Tibial nerve (tissue), 3 donors: ENCODE measurements at regions not wholly inside any gene's neighbourhood (a gene's known extent, or its start where the extent isn't known, plus 50 kb on each side); places are given as distances from the start of the nearest gene placed in this dataset.

Source experiments
- POLR2A ChIP-seq, 2 donors: fragments of 450-650 bp; IDR thresholded peaks; one replicate each; pipeline ENCODE4 v1.6.1; 2017; ENCODE audit warnings: antibody characterized with exemption in 2 of 2, mild to moderate bottlenecking in 2 of 2, moderate library complexity in 2 of 2
- TF ChIP-seq, protein P1 (sequence below), 5 experiments: fragments of 200-600 bp in 3 of 5; fragments of 450-650 bp in 2 of 5; sonication (generic) in 3 of 5; IDR thresholded peaks; one replicate each; pipeline ENCODE4 v1.5.1; 2016 to 2019; ENCODE audit warnings: antibody characterized with exemption in 5 of 5, mild to moderate bottlenecking in 3 of 5, moderate library complexity in 2 of 5

DNA sequence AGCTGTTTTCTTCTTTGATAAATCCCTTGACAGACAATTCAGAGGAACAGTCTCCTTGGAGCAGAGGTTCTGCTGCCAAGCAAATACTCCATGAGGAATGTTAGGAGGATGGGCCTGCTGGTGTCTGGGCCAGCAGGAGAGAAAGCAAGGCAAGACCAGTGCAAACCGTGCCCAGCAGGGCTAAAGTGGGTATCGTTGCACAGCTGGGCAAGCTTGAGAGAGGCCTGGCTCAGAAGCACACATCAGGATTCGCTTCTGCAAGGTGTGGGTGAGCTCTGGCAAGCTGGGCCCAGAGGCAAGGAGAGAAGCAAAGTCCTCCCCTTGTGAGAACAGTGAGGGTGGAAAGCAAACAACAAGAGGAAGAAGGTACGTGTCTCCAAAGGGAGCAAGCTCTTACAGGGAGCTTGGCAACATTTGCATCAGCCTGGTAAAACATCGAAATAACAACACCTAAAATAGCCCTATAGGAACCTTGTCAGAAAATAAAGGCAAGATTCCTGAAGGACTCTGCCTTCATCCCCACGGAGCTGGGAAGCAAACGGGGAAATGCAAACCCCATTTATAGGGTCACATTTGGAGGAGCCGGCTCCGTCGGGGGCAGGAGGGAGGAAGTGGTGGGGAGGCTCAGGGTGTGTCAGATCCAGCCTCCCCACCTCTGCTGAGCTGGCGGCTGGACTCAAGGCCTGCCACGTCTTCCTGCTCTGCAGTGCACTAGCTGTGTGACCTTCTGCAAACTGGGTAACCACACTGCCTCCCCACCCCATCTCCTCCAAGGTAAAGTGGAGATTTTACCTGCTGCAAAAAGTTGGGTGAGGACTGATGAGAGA is 62.3 kb upstream of the HIVEP3 start:
- TF ChIP-seq, protein P1, sequence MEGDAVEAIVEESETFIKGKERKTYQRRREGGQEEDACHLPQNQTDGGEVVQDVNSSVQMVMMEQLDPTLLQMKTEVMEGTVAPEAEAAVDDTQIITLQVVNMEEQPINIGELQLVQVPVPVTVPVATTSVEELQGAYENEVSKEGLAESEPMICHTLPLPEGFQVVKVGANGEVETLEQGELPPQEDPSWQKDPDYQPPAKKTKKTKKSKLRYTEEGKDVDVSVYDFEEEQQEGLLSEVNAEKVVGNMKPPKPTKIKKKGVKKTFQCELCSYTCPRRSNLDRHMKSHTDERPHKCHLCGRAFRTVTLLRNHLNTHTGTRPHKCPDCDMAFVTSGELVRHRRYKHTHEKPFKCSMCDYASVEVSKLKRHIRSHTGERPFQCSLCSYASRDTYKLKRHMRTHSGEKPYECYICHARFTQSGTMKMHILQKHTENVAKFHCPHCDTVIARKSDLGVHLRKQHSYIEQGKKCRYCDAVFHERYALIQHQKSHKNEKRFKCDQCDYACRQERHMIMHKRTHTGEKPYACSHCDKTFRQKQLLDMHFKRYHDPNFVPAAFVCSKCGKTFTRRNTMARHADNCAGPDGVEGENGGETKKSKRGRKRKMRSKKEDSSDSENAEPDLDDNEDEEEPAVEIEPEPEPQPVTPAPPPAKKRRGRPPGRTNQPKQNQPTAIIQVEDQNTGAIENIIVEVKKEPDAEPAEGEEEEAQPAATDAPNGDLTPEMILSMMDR (IDR thresholded peaks at IDR 0.05), result no peak
- TF ChIP-seq POLR2A (IDR thresholded peaks at IDR 0.05), result no peak
